GM12872 (cell line): ENCODE measurements at regions not wholly inside any gene's neighbourhood (a gene's known extent, or its start where the extent isn't known, plus 50 kb on each side); places are given as distances from the start of the nearest gene placed in this dataset.

Experiments used
- TF ChIP-seq, protein P1 (sequence below): IDR thresholded peaks from 3 replicates; pipeline ENCODE4 v1.5.1; 2011; ENCODE audit warnings: low read depth, mild to moderate bottlenecking, low read length, moderate library complexity; ENCODE audit not compliant: insufficient read depth

DNA sequence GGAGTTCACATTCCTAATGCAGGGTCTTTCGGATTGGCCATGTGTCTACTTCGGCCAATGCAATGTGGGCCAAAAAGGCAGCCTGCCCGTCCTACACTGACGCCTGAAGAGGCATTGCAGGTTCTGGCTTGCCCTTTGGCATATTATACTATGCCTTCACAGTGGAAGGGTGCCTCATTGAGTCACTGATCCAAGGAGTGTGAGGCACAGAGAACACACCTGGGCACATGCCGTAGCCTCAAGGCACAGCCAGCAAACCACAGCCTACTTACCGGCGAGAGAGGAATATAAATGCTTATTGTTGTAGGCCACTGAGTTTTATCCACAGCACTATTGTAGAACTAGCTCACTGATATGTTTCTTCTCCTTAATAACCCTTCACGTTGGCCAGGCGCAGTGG, 409.6 kb downstream of the GADD45G start:
- TF ChIP-seq, protein P1, sequence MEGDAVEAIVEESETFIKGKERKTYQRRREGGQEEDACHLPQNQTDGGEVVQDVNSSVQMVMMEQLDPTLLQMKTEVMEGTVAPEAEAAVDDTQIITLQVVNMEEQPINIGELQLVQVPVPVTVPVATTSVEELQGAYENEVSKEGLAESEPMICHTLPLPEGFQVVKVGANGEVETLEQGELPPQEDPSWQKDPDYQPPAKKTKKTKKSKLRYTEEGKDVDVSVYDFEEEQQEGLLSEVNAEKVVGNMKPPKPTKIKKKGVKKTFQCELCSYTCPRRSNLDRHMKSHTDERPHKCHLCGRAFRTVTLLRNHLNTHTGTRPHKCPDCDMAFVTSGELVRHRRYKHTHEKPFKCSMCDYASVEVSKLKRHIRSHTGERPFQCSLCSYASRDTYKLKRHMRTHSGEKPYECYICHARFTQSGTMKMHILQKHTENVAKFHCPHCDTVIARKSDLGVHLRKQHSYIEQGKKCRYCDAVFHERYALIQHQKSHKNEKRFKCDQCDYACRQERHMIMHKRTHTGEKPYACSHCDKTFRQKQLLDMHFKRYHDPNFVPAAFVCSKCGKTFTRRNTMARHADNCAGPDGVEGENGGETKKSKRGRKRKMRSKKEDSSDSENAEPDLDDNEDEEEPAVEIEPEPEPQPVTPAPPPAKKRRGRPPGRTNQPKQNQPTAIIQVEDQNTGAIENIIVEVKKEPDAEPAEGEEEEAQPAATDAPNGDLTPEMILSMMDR = no peak

DNA sequence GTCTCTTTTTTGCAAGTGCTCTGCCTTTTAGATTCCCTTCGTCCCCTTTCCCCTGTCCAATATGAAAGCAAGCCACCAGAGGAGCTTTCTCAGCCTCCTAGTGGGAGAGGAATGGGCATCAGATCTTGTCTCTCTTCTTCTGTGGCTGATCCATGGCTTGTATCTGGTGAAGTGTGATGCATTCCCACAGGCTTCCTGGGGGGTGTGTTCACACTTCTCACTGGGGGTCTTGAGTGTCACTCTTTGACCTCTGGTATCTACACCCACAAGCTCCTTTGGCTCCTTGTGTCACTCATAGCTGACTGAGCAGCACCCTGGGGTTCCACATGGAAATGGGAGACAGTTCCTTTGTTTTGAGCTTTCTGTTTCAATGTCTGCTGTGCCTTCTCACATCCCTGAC, 411.5 kb downstream of the GADD45G start:
- TF ChIP-seq, protein P1 = no peak

DNA sequence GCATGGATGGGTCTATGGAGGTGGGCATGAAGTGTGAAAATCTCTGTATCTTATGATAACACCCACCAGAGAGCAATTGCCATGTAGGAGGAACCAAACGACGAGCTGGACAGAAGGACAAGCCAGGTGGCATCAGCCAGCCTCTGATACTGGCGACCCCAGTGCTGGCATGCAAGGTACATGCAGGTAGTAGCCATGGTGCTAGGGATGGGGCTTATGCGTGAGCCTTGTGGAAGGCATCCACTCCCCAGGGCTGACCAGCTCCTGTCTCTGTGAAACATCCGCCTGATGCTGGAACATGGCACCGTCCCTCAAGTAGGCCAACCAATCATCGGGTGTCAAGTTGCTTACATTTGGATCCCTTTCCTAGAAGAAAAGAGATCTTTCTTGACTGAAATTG, 412.9 kb downstream of the GADD45G start:
- TF ChIP-seq, protein P1 = no peak

DNA sequence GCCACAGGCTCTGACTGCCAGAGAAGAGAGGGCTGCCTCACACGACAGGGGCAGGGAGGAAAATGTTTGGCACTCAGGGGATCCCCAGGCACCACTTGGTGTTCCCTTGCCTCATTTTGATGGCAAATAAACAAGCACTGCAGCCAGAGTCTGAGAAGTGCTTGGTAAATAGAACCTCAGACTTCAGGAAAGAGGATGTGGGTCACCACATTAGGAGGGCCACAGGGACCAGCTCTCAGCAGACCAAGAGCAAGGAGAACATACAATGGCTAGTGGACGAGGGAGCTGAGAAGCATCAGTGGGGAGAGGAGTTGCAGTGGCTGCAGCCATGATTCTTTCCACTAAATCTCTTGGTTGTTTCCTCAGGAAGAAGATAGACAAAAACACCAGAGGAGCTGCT, 413.9 kb downstream of the GADD45G start:
- TF ChIP-seq, protein P1 = no peak

DNA sequence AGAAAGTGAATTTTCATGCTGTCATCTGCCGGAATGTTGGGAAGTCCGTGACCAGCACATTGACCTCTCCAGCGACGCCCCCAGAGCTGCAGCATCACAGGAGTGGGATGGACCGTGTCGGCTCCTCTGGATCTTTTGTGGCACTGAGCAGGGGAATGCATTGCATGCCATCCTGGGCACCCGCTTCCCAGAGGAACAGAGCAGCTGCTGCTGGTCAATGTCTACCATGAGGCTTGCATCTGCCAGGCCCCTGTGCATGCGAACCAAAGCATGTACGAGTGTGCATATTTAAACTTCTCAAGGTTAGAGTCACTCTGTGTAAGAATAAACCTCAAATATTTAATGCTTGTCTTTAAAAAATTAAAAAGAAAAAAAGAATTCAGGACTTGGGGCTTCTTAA, 414.8 kb downstream of the GADD45G start:
- TF ChIP-seq, protein P1 = no peak

DNA sequence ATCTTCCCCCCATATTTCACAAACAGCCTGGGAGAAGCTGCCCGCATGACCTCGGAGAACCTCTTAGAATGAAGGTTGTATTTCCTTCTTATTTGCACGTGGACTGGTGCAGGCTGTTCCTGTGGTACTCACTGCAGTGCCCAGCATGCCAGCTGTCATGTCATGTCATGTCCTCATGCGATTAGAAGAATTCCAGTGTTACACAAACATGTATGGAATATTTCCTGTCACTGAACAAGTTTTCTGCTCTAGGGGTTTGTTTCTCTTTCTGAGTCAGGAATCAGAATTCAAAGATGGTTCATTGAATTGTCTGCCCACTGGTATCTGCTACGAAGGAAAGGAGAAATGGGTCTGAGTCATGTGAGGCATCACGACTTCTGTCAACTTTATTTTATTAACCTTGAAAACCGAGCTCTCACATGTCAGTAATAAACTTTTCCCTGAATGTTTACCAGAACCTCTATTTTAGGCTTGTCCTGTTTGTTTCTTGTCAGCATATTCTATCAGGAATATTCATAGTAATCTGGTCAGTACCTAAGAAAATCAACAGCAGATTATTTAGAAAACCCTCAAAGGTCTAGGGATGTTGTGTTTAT, 415.6 kb downstream of the GADD45G start:
- TF ChIP-seq, protein P1 = no peak

DNA sequence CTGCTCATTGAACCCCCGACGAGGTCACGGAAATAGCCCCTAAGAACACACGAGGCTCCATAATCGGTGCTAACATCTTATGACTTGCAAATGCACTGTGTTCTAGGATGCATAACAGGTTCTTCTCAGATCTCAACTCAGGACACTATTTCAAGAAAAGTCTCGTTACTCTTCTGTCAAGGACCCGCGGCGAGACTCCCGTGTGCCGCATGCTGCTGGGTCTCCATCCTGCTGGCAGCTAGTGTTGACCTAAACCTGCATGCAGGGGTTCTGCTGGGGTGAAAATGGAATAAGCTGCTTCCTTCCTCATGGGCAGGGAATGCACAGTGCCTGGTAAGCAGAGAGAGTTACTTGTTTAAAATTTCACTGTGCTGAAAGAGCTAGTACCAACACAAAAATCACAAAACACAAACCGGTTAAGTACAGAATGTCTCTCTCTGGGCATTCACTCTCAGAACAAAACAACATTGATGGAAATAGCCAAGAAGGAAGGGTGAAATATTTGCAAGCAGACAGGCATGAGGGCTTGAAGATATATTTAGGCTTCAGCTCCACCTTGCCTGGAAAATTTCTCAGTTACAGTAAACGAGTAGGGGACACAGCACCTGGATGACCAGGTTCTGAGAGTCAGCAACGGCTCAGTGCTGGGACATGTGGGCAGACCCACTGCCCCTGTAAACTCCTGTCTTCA, 416.5 kb downstream of the GADD45G start:
- TF ChIP-seq, protein P1 = no peak
